Amniotic stem cell (primary cell): ENCODE measurements at regions not wholly inside any gene's neighbourhood (a gene's known extent, or its start where the extent isn't known, plus 50 kb on each side); places are given as distances from the start of the nearest gene placed in this dataset.
A peak's percentile ranks its signal among the peaks of the same experiment; 100 is the strongest.
"Not testable (repeated sequence)": the region's sequence is repeated elsewhere in the genome, so short reads cannot be mapped to it uniquely, and the experiment has no call there.

Source experiments
- DNase-seq: peaks from one replicate; lab custom pipeline; 2025; lab: John Stamatoyannopoulos, UW

DNA sequence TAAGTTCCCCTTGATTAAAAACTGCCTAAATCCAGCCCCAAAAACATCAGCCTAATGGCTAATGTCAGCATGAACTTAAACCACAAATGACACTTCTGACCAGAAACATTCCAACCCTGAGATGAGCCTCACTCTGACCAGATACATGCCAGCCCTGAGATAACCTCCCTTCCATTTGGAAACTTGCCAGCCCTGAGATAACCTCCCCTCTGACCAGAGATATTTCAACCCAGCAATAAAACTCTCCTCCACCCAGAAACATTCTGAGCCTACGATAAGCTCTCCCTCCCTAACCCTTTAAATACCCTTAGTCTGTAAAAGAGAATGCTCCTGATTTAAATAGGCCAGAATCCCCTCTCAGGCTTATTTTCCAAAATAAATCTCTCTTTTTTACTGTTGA lies 1035.7 kb upstream of the NUDT12 start:
- no peak for DNase-seq

DNA sequence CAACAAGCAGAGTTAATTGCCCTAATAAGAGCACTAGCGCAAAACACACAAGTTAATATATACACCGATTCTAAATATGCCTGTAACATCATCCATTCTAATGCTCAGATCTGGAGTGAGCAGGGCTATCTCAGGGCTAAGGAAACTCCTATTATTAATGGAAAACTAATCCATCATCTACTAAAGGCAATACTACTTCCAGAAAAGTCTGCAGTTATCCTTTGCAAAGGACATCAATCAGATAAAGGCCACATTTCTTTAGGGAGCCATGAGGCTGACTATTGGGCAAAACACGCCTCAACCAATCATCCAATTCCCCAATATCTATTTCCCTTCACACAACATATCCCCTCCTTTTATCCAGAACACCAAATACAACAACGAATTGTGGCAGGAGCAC lies 1032.3 kb upstream of the NUDT12 start:
- no peak for DNase-seq

DNA sequence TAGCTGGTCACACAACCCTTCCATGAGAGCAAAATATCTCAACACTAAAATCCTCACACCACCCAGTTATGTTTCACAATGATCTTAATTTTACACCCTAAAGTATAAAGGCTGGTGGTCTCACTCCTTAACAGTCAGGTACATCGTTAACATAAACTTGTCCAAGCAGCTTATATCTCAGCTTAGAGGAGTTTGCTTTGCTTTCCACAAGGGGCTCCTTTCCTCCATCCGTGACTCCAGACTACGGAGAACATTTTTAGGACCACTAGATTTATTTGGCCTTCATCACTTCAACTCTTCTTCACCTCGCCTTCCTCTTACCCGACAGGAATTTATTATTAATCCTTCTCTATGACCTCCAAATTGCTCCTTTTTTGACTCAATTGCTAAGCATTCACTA lies 1014.1 kb upstream of the NUDT12 start:
- no peak for DNase-seq

GRCh38 chr5:104573949-104574709 lies 1011.5 kb upstream of the NUDT12 start:
- DNase-seq, result no peak

- DNase-seq, result no peak
Observed at GRCh38 chr5:104569621-104570020, 1007.0 kb upstream of the NUDT12 start.

DNA sequence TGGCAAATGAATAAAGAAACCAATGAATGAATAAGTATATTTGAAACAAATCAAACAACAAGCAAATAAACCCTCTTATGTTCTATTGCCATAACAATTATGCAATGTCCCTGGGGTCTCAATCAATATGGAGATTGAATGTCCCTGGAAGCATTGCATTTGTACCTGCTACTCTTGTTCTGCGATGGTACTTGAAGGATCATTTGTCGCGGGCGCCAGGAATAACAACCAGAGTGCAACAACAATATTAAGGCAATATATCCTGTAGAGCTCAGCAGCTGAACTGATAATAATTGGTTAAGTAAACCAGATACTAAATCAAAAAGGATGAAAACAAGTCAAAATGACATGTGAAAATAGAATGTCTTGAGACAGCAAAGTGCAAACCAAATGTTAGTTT lies 1001.9 kb upstream of the NUDT12 start:
- DNase-seq, result no peak

- no peak for DNase-seq
Observed at GRCh38 chr5:104556957-104557356, 994.4 kb upstream of the NUDT12 start.

GRCh38 chr5:104551628-104552027 lies 989.0 kb upstream of the NUDT12 start:
- DNase-seq, result no peak

DNA sequence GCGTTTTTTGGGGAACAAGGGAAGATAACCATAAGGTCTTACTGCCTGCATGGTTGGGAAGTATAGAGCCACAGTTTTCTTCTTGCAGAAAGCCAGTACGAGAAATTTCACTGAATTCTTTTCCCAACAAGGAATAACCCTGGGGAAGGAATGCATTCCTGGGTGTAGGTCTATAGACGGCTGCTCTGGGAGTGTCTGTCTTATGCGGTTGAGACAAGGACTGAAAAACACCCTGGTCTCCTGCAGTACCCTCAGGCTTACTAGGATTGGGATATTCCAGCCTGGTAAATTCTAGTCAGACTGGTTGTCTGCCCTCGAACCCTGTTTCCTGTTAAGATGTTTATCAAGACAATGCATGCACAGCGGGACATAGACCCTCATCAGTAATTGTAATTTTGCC lies 984.3 kb upstream of the NUDT12 start:
- DNase-seq, result not testable (repeated sequence)

GRCh38 chr5:104541141-104541785 lies 978.7 kb upstream of the NUDT12 start:
- DNase-seq, result no peak

DNA sequence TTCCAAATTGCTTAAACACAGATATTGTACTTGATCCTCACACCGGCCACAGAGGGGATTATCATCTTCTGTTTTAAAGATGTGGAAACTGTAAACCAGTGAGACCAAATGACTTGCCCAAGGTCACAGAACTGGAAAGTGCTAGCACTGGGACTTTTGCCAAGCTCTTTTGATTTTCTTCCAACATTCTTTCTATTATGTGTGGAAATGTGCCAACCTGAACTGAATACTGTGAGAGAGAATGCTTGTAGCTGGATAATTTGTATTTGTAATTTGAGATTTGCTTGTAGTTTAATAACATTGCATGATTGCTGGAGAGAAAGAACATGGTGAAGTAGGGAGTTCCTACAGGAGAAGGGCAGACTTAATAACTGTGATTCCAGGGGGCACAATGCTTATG lies 977.9 kb upstream of the NUDT12 start:
- DNase-seq, result peak; percentile 43

- DNase-seq, result no peak
Observed at GRCh38 chr5:104539618-104540350, 977.2 kb upstream of the NUDT12 start.

- DNase-seq, result no peak
Observed at GRCh38 chr5:104538734-104539133, 976.1 kb upstream of the NUDT12 start.

DNA sequence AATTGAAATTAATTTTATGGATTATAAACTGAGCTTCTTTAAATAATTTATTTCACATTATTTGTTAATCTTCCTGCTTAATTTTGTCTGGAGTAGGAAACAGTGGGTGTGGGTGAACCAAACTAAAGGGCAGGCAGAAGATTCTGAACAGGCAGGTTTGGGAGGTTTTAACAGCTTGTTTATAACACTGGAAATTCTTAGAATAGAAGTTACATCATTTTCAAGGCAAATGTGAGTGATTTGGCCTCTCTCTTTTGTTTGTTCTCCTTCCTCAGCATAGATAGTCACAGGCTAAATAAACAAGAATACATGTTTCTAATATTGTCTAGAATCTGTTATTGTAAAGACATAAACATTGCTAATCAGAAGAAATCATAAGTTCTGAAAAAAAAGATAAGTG lies 970.9 kb upstream of the NUDT12 start:
- DNase-seq, result no peak

DNA sequence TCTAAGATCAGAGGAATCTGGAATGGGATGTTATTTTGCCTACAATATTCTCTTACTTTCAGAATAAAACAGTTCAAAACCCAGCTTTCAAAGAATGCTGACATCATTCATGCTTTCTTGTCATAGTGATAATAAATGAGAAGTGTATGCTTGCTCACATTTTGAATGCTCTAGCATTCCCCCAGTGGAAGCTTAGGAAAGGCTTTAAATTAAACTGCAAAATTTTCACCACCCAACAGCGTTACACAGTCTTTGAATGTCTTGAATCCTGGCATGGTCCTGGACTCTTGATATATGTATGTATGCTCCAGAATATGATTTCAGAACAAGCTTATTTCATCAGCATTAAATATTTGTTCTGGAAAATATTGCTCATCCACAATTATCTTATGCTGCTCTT lies 964.3 kb upstream of the NUDT12 start:
- no peak for DNase-seq

DNA sequence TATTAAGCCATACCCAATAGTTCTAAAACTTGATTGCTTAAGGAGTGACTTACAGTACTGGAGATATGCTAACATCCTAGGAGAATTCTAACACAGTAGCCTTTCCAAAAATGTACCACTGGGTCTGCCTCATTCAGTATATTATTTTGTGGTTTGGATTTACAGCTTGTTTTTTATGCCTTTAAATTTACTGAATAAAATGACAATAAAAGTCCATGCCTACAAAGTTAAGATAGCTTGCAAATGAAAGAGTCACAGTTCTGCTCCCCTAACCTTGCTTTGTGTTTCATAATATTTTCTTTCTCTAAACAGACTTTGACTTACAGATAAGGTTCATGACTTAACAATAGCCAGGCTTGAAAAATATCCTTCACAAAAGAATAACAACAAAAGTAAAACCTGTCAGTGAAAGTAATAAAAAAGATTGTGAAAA lies 951.1 kb upstream of the NUDT12 start:
- no peak for DNase-seq

- peak; percentile 19 for DNase-seq
Observed at GRCh38 chr5:104513121-104513602, 950.6 kb upstream of the NUDT12 start.

GRCh38 chr5:104512063-104512825 lies 949.7 kb upstream of the NUDT12 start:
- no peak for DNase-seq

DNA sequence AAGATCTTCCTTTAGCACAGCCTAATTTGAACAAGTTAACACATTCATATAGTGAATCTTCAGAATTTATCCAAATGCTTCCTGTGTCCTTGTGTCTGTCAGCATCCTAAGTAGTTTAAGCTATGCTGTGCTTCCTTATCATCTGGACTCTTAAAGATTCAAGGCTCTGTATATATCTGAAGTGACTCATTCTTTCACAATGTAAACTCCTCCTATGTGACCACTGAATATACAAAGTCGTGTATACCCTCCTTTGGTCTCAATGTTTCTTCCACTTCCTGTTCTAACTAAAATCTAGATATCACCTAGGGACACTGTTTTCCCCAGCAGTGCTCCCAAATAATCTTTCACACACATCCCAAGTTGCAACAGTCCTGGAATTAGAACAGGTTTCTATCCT lies 935.7 kb upstream of the NUDT12 start:
- DNase-seq, result peak; percentile 6

GRCh38 chr5:104494083-104494482 lies 931.5 kb upstream of the NUDT12 start:
- no peak for DNase-seq

DNA sequence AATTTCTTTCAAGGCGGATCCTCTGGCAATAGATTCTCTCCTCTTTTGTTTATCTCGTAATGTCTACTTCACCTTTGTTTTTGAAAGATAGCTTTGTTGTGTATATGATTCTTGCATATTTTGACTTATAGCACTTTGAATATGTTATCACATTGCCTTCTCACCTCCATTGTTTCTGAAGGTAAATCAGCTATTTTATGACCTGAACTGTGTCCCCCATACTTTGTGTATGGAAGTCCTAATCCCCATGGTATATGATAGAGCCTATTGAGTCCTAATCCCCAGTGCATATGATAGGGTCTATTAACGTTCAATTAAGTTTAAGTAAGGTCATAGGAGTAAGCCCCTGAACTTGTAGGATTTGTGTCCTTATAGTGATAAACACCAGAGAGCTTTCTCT lies 910.2 kb upstream of the NUDT12 start:
- no peak for DNase-seq

- DNase-seq, result no peak
Observed at GRCh38 chr5:104456122-104456521, 893.5 kb upstream of the NUDT12 start.
